ENCODE measurements at regions not wholly inside any gene's neighbourhood (a gene's known extent, or its start where the extent isn't known, plus 50 kb on each side); places are given as distances from the start of the nearest gene placed in this dataset.

DNA sequence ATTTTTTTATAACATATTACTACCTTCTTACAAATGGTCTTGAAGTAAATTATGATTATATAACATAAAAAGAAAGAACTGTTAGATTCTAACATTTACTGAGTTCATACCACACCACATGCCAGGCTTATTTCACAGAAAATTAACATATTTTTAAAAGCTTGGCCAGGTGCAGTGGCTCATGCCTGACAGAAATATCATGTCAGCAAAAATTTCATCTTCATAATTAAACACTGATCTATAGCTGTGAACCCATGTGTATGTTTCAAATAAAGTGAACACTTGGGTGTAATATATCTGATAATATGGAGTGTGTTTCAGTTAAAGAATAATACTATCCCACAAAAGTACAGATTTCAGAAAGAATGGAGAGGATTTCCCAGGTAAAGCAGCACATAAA lies 296.5 kb downstream of the SI start:
- TF ChIP-seq, protein P1, sequence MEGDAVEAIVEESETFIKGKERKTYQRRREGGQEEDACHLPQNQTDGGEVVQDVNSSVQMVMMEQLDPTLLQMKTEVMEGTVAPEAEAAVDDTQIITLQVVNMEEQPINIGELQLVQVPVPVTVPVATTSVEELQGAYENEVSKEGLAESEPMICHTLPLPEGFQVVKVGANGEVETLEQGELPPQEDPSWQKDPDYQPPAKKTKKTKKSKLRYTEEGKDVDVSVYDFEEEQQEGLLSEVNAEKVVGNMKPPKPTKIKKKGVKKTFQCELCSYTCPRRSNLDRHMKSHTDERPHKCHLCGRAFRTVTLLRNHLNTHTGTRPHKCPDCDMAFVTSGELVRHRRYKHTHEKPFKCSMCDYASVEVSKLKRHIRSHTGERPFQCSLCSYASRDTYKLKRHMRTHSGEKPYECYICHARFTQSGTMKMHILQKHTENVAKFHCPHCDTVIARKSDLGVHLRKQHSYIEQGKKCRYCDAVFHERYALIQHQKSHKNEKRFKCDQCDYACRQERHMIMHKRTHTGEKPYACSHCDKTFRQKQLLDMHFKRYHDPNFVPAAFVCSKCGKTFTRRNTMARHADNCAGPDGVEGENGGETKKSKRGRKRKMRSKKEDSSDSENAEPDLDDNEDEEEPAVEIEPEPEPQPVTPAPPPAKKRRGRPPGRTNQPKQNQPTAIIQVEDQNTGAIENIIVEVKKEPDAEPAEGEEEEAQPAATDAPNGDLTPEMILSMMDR (IDR thresholded peaks at IDR 0.05 in 4 of 5, conservative IDR thresholded peaks at IDR 0.05 in 1 of 5): no peak
- no peak for TF ChIP-seq POLR2A (IDR thresholded peaks at IDR 0.05)

All from gastrocnemius medialis (tissue), 4 donors.